HepG2 (cell line): ENCODE measurements at regions not wholly inside any gene's neighbourhood (a gene's known extent, or its start where the extent isn't known, plus 50 kb on each side); places are given as distances from the start of the nearest gene placed in this dataset.

ENCODE experiments used
- AKNA ChIP-seq: sonication (generic); formaldehyde crosslinking; IDR thresholded peaks from 2 replicates; pipeline ENCODE4 v1.4.0; 2020; ENCODE audit warnings: missing genetic modification reagents, borderline replicate concordance
- DMTF1 ChIP-seq: sonication (generic); formaldehyde crosslinking; IDR thresholded peaks from 2 replicates; pipeline ENCODE4 v1.4.0; 2020; ENCODE audit warnings: mild to moderate bottlenecking, missing genetic modification reagents
- E2F2 ChIP-seq: sonication (generic); formaldehyde crosslinking; IDR thresholded peaks from 2 replicates; pipeline ENCODE4 v1.4.0; 2020; ENCODE audit warnings: missing genetic modification reagents, borderline replicate concordance
- GABPA ChIP-seq, 2 experiments: IDR thresholded peaks; 2 replicates each; pipeline ENCODE4 v1.6.1; 2011 to 2016; ENCODE audit warnings: low read depth in 2 of 2, low read length in 1 of 2, missing biosample characterization in 1 of 2, missing genetic modification characterization in 1 of 2
- HMGXB4 ChIP-seq, 2 experiments: sonication (generic) in 1 of 2; formaldehyde crosslinking in 1 of 2; IDR thresholded peaks; 2 replicates each; pipeline versions ENCODE4 v1.4.0 to v1.6.1; 2018 to 2020; ENCODE audit warnings: missing genetic modification reagents in 2 of 2, borderline replicate concordance in 1 of 2, low read depth in 1 of 2, mild to moderate bottlenecking in 1 of 2, missing biosample characterization in 1 of 2
- ZMYM4 ChIP-seq: sonication (generic); formaldehyde crosslinking; IDR thresholded peaks from 2 replicates; pipeline ENCODE4 v1.8.1; 2023; ENCODE audit warnings: mild to moderate bottlenecking, missing genetic modification reagents
- ZNF143 ChIP-seq: sonication (generic); formaldehyde crosslinking; IDR thresholded peaks from 2 replicates; pipeline ENCODE4 v1.4.0; 2020; ENCODE audit warnings: missing genetic modification reagents
- ZNF558 ChIP-seq: sonication (generic); formaldehyde crosslinking; IDR thresholded peaks from 2 replicates; pipeline ENCODE4 v1.9.0; 2022; ENCODE audit warnings: mild to moderate bottlenecking, missing genetic modification reagents, borderline replicate concordance

- TF ChIP-seq E2F2 (CRISPR knock-in tag) (no peak), ZMYM4 (CRISPR knock-in tag) (peak; percentile 24; the same call in 1 of the 2 replicates), ZNF558 (CRISPR knock-in tag) (no peak), HMGXB4 (CRISPR knock-in tag; IDR thresholded peaks at IDR 0.05; ENCODE audit: borderline replicate concordance in 1 of 2, low read depth in 1 of 2) (peak in 1 of 2 experiments; percentile 42; a peak in 1 of 4 replicates), DMTF1 (CRISPR knock-in tag) (no peak), ZNF143 (peak; percentile 60; the same call in 1 of the 2 replicates), AKNA (CRISPR knock-in tag) (no peak), GABPA (IDR thresholded peaks at IDR 0.05; ENCODE audit: low read depth, low read length) (no peak), GABPA (CRISPR knock-in tag; IDR thresholded peaks at IDR 0.05; ENCODE audit: low read depth) (peak; percentile 51; the same call in 1 of the 2 replicates)
Measured at GRCh38 chr13:105139380-105140285, 1395.8 kb downstream of the EFNB2 start (continued).
